ENCODE measurements at regions not wholly inside any gene's neighbourhood (a gene's known extent, or its start where the extent isn't known, plus 50 kb on each side); places are given as distances from the start of the nearest gene placed in this dataset.
"Not testable (repeated sequence)": the region's sequence is repeated elsewhere in the genome, so short reads cannot be mapped to it uniquely, and the experiment has no call there.

DNA sequence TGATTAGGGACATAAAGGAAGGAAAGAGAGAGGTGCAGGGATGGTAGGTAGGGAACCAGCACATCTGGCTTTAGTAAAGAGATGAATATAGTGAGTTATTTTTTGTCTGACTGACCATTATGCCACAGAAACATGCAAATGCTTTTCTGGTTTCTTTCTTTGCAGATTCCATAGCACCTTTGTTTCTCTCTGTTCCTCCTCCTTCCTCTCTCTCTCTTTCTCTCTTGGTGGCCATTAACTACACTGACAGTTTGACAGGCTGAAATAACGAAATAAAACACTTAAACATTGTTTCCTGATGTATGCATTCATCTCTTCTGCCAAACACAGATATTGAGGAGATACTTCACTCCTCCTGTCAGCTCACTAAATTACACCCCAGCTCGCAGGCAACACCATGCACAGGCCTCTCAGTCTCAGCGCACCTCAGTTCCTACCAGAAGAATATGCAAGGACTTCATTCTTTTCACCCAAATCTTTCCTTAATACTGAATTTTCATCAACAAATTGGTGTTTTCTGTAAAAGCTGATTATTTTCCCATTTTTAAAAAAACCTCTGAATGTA is 406.9 kb upstream of the SOX5 start:
- no peak for DNase-seq

DNA sequence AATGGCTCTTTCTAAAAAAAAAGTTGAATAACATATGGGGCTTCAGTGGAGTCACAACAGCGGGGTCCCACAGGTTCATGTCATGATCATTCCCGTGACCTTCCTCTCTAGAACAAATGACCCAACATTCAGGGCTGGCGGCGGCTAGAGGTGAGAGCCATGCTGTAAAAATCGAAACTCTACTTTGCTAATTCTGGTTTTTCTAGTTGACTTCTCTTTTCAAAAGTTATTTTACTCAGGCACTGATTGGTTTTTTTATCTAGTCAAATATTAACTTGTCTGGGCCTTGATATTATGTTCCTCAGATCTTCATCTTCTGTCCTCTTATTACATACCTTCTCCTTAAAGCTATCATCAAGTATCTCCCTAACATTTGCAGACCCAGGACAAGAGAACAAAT is 402.9 kb upstream of the SOX5 start:
- no peak for DNase-seq

DNA sequence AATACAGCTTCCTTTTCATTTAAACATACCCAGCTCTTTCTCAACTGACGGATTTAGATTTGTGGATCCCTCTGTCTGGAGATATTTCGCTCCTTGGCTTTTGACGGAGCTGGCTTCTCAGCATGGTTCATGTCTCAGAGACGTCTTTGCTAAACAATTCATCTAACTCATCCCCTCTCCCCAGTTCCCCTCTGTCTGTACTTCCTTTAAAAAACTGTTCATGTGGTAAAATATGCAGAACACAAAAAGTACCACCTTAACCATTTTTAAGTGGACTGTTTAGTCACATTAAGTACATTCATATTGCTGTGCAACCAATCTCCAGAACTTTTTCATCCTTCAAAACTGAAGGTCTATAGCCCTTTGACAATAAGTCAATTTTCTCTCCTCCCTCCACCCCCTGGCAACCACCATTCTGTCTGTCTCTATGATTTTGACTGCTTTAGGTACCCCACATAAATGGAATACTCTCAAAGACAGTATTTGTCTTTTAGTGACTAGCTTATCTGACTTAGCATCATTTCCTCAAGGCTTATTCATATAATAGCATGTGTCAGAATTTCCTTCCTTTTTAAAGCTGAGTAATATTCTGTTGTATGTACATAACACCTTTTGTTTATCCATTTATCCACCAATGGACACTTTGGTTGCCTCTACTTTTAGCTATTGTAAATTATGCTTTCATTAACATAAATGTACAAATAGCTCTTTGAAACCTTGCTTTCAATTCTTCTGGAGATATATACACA is 399.8 kb upstream of the SOX5 start:
- no peak for DNase-seq

DNA sequence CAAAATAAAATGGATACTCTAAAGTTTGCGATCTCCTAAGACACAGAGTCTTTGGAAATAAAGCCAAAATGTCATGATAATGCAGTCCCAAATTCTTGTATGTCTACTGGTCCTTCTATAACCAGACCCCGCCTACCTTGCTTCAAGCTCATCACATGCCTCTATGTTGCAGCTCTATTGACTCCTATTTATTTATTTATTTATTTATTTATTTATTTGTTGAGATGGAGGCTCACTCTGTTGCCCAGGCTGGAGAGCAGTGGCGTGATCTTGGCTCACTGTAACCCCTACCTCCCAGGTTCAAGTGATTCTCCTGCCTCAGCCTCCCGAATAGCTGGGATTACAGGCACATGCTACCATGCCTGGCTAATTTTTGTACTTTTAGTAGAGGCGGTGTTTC is 398.7 kb upstream of the SOX5 start:
- DNase-seq: not testable (repeated sequence)

DNA sequence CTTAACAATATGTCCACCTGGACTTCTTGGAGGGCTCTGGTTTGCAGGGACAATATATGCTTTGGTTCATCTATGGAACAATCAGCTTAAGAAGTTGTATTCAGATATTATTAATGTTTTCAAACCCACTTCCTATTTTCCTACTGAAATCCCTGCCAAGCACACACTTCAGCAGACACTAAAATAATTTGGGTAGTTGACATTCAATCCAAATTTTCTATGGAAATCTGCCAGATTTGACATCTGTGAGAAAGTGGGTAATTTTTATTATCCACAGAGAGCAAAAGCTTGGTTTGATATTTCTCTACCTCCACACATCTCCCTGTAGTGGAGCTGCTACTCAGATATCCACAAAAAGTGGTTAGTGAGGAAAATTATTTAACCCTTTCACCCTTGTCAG is 378.8 kb upstream of the SOX5 start:
- DNase-seq: no peak

DNA sequence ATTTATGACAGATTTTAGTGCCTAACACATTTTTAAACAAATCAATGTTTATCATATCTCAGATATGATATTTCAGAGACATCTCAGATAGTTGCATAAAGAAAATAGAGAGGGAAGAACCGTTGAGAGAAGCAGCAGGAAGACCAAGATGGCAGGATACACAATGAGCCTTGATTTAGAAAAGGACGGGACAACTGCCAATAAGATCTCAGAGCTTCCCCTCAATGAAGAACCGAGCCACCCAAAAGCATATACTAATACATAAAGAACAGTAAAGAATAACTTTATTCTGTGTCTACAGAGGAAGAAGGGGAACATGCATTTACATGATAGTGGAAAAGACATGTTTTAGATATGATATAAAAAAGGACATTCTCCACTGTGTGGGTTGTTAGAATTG is 375.9 kb upstream of the SOX5 start:
- no peak for DNase-seq

DNA sequence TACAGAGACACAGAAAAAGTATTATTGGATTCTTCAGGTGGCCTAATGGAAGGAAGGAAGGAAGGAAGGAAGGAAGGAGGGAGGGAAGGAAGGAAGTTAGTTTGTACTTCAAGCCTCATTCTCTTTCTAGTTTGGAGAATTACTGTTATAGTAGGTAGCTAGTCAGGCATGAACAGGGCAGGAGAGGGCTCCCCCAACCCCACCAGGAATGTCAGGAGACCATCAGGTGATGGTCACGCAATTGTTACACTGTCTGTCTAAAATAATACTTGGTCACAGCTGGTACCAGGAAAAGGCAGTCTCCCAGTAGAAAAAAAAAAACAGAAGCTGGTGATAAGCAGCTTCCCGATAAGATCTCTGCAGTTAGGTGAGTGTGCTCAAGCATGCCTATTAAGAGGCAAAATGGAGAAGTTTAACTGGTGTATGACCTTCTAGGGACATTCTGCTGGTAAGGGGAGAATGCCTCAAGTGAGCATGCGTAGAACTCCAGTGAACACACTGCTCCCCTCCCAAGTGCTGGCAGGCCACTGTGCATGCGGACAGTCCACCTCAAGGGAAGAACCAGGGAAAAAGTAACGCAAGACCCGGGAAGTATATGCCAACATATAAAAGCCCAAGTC is 358.4 kb upstream of the SOX5 start:
- DNase-seq: no peak

DNA sequence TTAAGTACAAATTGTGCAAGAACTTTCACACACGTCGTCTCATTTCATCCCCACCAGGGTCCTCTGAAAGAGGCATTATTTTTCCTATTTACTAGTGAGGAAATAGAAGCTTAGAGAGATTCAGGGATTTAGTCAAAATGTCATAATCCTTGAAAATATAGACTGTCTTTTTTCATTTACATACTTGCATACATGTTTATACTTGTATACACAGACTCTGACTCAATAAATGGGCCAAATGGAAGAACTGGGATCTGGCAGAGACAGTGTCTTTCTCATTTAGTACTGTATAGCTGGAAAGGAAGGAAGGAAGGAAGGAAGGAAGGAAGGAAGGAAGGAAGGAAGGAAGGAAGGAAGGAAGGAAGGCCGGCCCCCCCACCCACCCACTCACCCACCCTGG is 357.7 kb upstream of the SOX5 start:
- DNase-seq: no peak

DNA sequence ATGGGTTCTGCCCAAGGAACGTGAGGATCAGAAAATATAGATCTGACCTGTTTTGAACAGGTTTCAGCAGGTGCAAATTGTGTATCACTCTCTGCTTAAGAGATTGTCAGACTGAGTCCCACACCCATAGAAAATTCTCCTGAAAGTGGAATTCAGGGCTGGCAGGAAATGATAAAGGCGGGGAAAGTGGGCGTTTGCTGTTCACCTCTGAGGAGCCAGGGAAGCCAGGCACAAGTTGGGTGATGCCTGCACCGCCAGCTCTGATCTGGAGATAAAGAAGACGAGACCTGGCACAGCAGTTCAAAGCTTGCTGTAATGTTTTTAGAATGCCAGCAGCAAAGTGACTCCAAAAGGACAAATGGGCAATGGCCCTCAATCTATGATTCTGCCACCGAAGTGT is 356.5 kb upstream of the SOX5 start:
- no peak for DNase-seq

DNA sequence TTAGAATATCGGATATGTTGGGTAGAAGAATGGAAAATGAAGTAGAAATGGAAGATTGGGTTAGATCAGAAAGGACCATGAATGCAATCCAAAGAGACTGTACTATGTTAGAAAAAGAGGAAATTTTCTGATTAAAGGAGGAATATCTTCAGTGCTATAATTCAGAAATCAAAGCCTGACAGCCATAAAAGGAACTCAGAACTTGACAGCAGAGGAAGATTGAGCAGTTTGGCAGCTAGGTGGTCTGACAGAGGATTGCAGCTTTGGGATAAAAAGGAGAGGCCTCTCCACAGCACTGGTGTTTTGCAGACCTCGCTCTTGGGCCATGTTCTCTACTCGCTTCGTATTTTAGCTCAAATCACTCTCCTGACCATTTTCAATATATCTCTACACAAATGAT is 354.8 kb upstream of the SOX5 start:
- DNase-seq: no peak

DNA sequence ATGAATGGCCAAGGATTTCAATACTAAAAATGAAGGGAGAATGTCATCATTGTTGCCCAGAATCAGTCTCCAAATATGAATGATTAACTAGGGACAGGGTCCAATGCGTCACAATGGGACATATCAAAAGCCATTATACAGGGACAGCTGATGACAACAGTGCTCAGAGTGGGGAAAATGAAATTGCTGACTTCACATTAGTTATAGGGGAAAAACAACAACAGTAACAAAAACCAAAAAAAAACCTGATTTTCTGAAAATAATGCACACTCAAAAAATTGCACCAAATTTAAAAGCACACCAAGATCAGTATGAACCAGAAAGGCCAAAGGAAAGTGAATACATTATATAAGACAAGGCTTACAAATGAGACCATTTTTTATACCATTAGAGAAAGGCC is 353.2 kb upstream of the SOX5 start:
- no peak for DNase-seq

DNA sequence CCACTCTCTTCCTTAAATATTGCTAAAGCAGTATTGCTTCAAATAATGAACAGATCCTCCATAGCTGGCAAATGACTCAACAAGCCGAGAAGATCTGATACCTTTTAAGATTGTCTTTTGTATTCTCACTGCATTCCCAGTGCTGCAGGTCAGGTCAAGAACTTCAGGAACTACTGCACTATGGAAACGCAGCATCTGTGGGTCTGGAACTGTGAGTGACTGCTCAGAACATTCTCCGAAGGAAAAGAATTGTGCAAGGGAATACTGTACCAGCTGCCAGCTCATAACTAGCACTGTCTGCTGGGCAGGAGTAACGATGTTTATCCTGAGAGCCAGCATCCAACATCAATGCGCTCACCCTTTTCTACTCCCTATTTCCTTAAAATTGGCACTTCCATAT is 348.0 kb upstream of the SOX5 start:
- no peak for DNase-seq

DNA sequence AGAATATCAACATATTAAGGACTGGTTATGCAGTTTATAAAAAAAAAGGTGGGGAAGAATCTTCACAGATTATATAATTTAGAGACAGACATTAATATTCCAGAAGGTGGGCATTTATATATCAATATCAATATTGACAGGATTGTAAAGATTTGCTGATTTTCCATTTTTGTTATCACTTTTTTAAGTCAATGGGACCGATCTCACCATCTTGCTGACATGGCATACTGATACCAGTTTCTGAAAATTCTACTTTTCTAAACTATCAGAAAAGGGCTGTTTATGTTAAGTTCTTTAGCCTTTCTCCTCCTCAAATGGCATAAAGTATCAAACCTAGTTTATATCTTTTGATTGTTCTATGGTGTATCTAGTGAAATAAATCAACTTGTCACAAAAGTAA is 344.1 kb upstream of the SOX5 start:
- no peak for DNase-seq

DNA sequence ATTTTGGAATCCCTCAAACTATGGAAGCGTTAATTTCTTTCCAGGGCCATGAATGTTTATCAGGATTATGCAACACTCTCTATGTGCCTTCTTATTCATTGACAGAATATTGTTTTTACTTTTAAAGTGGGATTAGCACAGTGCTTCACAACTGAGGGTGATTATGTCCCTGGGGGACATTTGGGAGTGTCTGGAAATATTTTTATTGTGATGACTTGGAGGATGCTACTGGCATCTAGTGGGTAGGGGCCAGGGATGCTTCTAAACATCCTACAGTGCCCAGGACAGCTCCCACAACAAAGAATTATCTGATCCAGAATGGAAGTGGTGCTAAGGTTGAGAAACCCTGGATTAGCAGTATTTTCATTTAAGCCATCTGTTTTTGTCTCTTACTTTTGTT is 338.5 kb upstream of the SOX5 start:
- no peak for DNase-seq

DNA sequence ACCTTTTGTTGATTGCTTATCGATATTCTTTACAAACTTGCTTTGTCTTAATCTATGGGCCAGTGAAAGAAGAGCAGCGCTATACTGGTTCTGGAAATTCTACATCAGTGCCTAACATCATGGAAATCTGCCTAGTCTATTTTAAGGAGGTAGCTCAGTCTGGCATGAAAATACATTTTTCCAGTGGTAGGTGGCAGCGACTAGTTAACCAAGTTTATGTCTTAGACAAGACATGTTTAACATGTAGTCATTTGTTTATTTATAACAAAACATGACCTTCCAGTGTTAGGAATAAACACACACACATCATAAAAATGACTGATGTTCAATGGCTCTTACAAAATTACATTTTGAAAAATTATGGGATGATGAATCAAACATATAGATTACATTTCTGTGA is 336.0 kb upstream of the SOX5 start:
- no peak for DNase-seq

DNA sequence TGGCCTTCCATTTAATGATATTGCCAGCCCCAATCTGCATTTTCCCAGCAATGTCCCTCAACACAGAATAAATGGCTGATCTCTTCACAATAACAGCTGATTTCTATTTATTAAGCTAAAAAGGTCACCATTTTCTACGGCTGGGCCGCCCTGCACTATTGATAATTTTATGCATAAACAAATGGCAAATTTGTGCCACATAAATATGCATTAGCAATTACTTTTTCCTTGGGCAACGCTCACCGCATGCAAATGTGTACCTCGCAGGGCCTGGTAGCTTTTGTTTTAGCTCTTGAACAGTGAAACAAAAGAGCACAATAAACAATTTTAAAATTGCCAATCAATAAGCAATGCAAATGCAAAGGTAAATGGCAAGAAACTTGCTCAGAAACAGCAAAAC is 331.9 kb upstream of the SOX5 start:
- no peak for DNase-seq

DNA sequence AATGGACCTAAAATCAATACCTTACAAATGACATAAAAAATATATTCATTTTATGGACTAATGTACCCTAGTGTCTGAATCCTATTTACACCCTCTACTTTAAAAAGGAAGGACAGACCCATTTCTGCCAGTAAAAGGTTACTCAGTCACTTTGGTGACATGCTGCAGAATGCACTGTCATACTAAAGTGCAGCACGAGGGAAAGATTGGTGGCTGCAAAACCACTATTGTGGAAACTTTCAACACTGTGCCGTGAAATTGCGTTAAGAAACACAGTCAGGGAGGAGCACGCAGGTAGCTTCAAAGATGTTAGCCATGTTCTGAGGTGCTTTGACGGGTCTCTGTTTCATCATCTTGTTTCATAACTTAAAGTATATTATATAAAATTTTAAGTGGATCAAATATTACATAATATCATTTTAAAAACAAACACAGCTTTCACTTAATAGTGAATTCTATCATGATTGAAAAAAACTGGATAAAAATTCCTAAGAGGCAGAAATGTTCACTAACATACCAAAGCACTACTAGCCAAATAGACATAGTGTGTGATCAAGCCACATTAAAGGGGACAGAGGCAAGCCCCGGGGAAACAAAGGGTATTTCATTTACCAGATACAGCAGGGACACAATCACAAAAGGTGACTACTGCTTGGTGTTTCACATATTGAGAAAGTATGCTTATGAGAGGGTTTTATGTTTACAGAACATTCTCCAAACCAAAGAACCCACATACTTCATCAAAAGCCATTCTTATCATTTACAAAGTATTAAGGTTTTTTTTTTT is 330.8 kb upstream of the SOX5 start:
- no peak for DNase-seq

DNA sequence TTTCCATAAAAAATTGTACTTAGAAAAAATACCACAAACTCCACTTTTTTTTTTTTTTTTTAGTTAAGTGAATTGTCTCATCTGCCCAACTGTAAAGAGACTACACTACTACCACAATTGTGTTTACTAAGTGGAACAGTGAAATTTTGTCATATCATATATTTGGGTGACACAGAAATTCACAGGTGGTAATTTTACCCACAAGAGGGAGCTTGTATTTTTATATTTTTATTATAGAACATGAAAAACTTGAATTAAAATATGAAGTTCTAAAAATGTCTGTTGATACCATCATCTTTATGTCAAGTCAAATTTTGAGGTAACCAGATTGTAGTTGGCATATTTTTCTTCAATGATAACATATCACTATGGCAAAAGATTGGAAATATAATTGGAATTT is 329.4 kb upstream of the SOX5 start:
- DNase-seq: no peak

DNA sequence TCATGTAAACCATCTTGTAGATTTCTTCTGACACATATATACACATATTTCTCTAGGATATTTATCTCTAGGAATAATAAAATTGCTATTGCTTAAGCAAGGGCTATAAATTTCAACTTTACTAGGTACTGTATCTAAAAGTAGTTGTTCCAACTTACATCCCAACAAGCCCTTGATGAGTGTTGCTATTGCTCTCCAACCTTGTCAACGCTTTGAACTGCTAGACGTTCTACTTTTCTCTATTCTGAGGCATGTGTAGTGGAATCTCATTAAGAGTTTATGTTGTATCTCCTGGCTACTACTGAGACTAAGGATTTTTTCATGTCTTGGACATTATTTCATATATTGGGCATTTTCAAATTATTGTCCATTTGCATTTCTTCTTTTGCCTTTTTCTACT is 321.5 kb upstream of the SOX5 start:
- DNase-seq: no peak

DNA sequence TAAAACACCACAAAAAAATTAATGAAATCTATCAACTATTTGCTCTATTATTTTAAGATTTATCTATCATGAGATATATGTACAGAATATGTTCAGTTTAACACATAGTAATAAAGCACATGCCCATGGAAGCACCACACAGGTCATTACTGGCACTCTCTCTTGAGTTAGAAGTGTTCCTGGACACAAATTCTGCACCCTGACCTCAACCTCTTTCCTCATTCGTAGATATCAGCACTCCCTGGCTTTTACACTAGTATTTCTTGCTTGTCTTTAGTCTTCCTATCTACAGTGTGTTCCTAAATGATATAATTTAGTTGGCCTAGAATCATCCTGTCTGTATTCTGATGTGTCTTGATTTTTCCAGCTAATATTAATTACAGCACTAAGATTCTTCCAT is 321.0 kb upstream of the SOX5 start:
- DNase-seq: no peak

DNA sequence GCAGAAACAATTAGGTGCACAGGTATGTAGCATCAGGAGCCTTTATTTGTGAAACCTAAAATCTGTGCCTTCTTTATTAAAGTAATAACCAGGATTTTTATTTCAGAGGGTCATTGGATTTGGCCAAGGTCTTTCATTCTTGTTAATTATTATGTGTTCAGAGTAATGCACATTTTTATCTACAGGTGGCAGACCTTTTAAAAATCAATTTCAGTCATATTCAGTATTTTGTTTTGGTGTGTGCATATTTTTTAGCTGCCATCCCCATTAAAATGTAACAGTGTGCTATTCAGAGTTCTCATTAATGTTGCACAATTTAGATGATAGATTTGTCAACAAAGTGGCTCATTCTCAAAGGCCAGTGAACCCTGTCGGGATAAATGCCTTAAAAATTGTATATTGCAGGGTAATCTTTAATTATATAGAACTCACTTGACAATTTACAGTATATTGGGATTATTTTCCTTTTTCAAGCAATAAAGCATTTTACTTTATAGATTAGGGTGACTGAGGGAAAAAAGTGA is 319.3 kb upstream of the SOX5 start:
- no peak for DNase-seq

DNA sequence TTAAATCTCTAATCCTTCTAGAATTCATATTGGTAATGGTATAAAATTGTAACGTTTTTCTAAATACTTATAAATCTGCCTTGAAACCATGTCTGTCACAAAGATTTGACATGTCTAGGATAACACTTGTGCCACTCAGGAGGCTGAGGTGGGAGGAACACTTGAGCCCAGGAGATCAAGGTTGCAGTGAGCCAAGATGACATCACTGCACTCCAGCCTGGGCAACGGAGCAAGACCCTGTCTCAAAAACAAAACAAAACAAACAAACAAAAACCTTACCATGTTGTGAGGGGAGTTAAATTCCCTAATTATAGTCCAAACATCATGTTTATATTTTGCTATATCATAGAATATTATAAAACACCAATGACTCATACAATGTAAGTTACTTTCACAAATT is 317.5 kb upstream of the SOX5 start:
- DNase-seq: no peak

DNA sequence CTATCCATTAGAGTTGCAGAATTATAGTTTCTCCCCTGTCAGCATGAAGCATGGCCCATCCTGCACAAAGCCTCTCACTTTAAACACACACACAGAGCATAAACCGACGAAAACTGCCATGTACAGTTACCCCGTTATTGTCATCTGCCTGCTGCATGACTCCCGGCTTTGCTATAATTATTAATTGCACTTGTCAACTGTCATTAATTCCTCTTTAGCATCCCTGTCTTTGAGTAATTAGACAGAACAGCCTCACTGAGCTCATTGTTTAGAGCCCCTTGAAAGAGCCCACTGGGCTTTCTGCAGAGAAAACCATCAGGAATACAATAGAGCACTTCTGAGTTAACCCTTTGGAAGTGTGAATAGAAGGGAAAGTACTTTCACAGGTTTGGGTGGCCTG is 307.2 kb upstream of the SOX5 start:
- DNase-seq: no peak

Measured in T-helper 1 cell (primary cell).